ENCODE measurements at regions not wholly inside any gene's neighbourhood (a gene's known extent, or its start where the extent isn't known, plus 50 kb on each side); places are given as distances from the start of the nearest gene placed in this dataset.

DNA sequence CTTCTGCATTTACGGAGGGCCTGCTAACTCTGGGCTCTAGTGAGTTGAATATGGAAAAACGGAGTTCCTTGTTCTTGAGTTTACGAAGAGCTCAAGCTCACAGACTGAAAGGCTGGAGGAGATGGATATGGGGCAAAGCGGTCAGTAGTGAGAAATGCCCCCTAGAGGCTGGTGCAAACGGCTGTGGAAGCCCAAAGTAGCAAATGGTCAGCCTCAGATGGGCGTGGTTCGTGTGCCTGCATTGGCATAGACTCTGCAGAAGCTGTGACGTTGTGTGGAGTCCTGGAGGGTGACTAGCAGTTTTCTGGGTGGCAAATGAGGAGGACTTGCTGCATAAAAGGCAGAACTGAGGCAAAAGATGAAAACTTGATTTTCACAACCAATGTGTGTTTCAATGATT lies 93.6 kb upstream of the TWIST2 start:
- Mint-ChIP-seq H3K27ac (no peak overlapping the region), H3K27me3 (no peaks in the 10 kb centered on the region), H3K9me3 (peaks cover 0 to 6% (median 1%) of the 10 kb centered on the region in 7 donors), H3K36me3 (no peaks in the 10 kb centered on the region), H3K4me3 (no peak overlapping the region), H3K4me1 (no peaks in the 10 kb centered on the region)
- Histone ChIP-seq H3K27ac (ENCODE audit: insufficient read depth, low read length, poor library complexity, severe bottlenecking) (no peak overlapping the region), H3K4me3 (ENCODE audit: low read depth, low read length) (no peak overlapping the region), H3K36me3 (ENCODE audit: control insufficient read depth, insufficient read depth, low read length) (no peaks in the 10 kb centered on the region), H3K4me1 (ENCODE audit: control insufficient read depth, insufficient read depth, low read length, poor library complexity, severe bottlenecking) (no peaks in the 10 kb centered on the region), H3K9me3 (ENCODE audit: control insufficient read depth in 2 of 2, low read length in 2 of 2) (peaks cover 0 to 3% of the 10 kb centered on the region in 2 experiments), H3K27me3 (ENCODE audit: control insufficient read depth, insufficient read depth, low read length) (no peaks in the 10 kb centered on the region)
- DNase-seq (no peak), ATAC-seq (ENCODE audit: low read depth in 2 of 2) (no peak)

DNA sequence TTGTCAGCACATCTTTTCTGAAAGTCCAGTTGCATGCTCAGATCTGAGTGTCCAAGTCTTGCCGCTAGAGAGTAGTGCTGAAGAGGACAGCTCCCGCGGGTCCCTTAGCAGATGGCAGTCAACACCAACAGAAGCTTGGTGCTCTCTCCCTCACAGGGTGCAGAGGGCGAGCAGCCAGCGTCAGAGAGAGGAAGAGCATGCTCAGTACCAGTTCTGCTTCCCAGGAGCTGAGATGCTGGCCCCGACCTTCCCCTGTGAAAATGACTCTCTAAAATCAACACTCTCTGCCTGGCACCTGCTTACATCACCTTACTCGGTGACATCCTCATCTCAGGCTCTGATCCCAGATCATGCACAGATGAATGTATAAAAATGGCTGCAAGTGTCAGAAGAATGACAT lies 86.0 kb upstream of the TWIST2 start:
- Histone ChIP-seq H3K4me3 (ENCODE audit: low read depth, low read length) (no peak overlapping the region), H3K36me3 (ENCODE audit: control insufficient read depth, insufficient read depth, low read length) (no peaks in the 10 kb centered on the region), H3K27me3 (ENCODE audit: control insufficient read depth, insufficient read depth, low read length) (no peaks in the 10 kb centered on the region), H3K27ac (ENCODE audit: insufficient read depth, low read length, poor library complexity, severe bottlenecking) (no peak overlapping the region), H3K9me3 (ENCODE audit: control insufficient read depth in 2 of 2, low read length in 2 of 2) (no peaks in the 10 kb centered on the region), H3K4me1 (ENCODE audit: control insufficient read depth, insufficient read depth, low read length, poor library complexity, severe bottlenecking) (no peaks in the 10 kb centered on the region)
- DNase-seq (no peak), ATAC-seq (ENCODE audit: low read depth in 2 of 2) (no peak)
- Mint-ChIP-seq H3K36me3 (no peaks in the 10 kb centered on the region), H3K27ac (no peak overlapping the region), H3K4me3 (no peak overlapping the region), H3K4me1 (no peaks in the 10 kb centered on the region), H3K9me3 (no peaks in the 10 kb centered on the region), H3K27me3 (peaks cover 4% of the 10 kb centered on the region)

- no peaks in the 10 kb centered on the region for H3K27me3 ChIP-seq (ENCODE audit: control insufficient read depth, insufficient read depth, low read length)
- ATAC-seq (ENCODE audit: low read depth in 2 of 2) (no peak), DNase-seq (no peak)
- Mint-ChIP-seq H3K36me3 (no peaks in the 10 kb centered on the region), H3K27me3 (peaks cover 4% of the 10 kb centered on the region), H3K27ac (no peak overlapping the region), H3K4me1 (no peaks in the 10 kb centered on the region), H3K9me3 (peaks cover 0 to 3% (median 0%) of the 10 kb centered on the region in 7 donors), H3K4me3 (no peak overlapping the region)
- H3K4me3 ChIP-seq (ENCODE audit: low read depth, low read length): no peak overlapping the region
- no peaks in the 10 kb centered on the region for H3K9me3 ChIP-seq (ENCODE audit: control insufficient read depth in 2 of 2, low read length in 2 of 2)
- H3K36me3 ChIP-seq (ENCODE audit: control insufficient read depth, insufficient read depth, low read length): no peaks in the 10 kb centered on the region
- no peak overlapping the region for H3K27ac ChIP-seq (ENCODE audit: insufficient read depth, low read length, poor library complexity, severe bottlenecking)
- no peaks in the 10 kb centered on the region for H3K4me1 ChIP-seq (ENCODE audit: control insufficient read depth, insufficient read depth, low read length, poor library complexity, severe bottlenecking)
Measured at GRCh38 chr2:238763471-238763995, 84.4 kb upstream of the TWIST2 start.

- peaks cover 4% of the 10 kb centered on the region for H3K27me3 Mint-ChIP-seq
- H3K4me1 Mint-ChIP-seq: no peaks in the 10 kb centered on the region
- no peak for DNase-seq
Measured at GRCh38 chr2:238765590-238765989, 82.3 kb upstream of the TWIST2 start.

DNA sequence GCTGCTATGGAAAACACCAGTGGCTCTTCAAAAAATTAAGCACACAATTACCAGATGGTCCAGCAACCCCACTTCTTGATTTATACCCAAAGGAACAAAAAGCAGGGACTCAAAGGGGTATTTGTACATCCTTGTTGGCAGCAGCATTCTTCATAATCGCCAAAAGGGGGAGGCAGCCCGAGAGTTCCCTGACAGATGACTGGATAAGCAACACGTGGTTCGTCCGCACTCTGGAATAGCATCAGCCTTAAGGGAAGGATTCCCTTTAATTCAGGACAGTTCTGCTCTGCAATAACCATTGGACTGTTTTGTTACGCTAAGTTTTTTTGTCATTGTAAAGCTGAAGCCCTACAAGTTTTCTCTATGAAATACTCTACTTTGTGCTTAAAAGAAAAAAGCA lies 76.7 kb upstream of the TWIST2 start:
- no peaks in the 10 kb centered on the region for H3K36me3 Mint-ChIP-seq
- H3K27me3 Mint-ChIP-seq: no peaks in the 10 kb centered on the region
- Histone ChIP-seq H3K27me3 (ENCODE audit: control insufficient read depth, insufficient read depth, low read length) (no peaks in the 10 kb centered on the region), H3K27ac (ENCODE audit: insufficient read depth, low read length, poor library complexity, severe bottlenecking) (no peak overlapping the region), H3K4me3 (ENCODE audit: low read depth, low read length) (no peak overlapping the region), H3K4me1 (ENCODE audit: control insufficient read depth, insufficient read depth, low read length, poor library complexity, severe bottlenecking) (no peaks in the 10 kb centered on the region), H3K36me3 (ENCODE audit: control insufficient read depth, insufficient read depth, low read length) (no peaks in the 10 kb centered on the region), H3K9me3 (ENCODE audit: control insufficient read depth in 2 of 2, low read length in 2 of 2) (no peaks in the 10 kb centered on the region)
- no peaks in the 10 kb centered on the region for H3K4me1 Mint-ChIP-seq
- no peak overlapping the region for H3K4me3 Mint-ChIP-seq
- ATAC-seq (ENCODE audit: low read depth in 2 of 2): no peak
- H3K27ac Mint-ChIP-seq: no peak overlapping the region
- H3K9me3 Mint-ChIP-seq: peaks cover 0 to 3% (median 0%) of the 10 kb centered on the region in 7 donors
- no peak for DNase-seq

More at GRCh38 chr2:238765590-238765989, 82.3 kb upstream of the TWIST2 start:
- no peak overlapping the region for H3K4me3 ChIP-seq (ENCODE audit: low read depth, low read length)
- no peaks in the 10 kb centered on the region for H3K4me1 ChIP-seq (ENCODE audit: control insufficient read depth, insufficient read depth, low read length, poor library complexity, severe bottlenecking)
- no peaks in the 10 kb centered on the region for H3K27me3 ChIP-seq (ENCODE audit: control insufficient read depth, insufficient read depth, low read length)
- Mint-ChIP-seq H3K9me3 (peaks cover 0 to 3% (median 0%) of the 10 kb centered on the region in 7 donors), H3K4me3 (no peak overlapping the region), H3K36me3 (no peaks in the 10 kb centered on the region), H3K27ac (no peak overlapping the region)
- H3K9me3 ChIP-seq (ENCODE audit: control insufficient read depth in 2 of 2, low read length in 2 of 2): no peaks in the 10 kb centered on the region
- H3K27ac ChIP-seq (ENCODE audit: insufficient read depth, low read length, poor library complexity, severe bottlenecking): no peak overlapping the region
- H3K36me3 ChIP-seq (ENCODE audit: control insufficient read depth, insufficient read depth, low read length): no peaks in the 10 kb centered on the region
- no peak for ATAC-seq (ENCODE audit: low read depth in 2 of 2)

DNA sequence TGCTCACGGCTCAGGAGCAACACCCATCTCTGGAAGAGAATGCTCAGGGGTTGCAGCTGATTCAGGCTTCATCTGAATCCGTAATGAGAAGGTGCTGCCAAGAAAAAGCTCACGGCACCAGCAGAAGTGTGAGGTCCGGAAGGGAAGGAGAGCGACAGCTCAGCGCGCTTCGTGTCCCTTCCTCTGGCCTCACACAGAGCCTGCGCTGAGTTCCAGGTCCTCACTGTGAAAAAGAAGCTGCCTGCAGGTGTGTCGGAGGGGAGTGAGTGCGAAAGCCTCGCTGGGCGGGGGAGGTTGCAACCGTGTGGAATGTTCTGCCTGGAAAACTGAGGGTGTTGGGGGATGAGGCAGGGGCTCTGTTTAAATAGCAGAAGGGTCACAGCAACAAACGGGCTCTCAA lies 76.2 kb upstream of the TWIST2 start:
- Histone ChIP-seq H3K4me3 (ENCODE audit: low read depth, low read length) (no peak overlapping the region), H3K9me3 (ENCODE audit: control insufficient read depth in 2 of 2, low read length in 2 of 2) (no peaks in the 10 kb centered on the region), H3K27me3 (ENCODE audit: control insufficient read depth, insufficient read depth, low read length) (no peaks in the 10 kb centered on the region), H3K36me3 (ENCODE audit: control insufficient read depth, insufficient read depth, low read length) (no peaks in the 10 kb centered on the region), H3K4me1 (ENCODE audit: control insufficient read depth, insufficient read depth, low read length, poor library complexity, severe bottlenecking) (no peaks in the 10 kb centered on the region), H3K27ac (ENCODE audit: insufficient read depth, low read length, poor library complexity, severe bottlenecking) (no peak overlapping the region)
- no peak overlapping the region for H3K27ac Mint-ChIP-seq
- H3K4me1 Mint-ChIP-seq: no peaks in the 10 kb centered on the region
- ATAC-seq (ENCODE audit: low read depth in 2 of 2) (no peak), DNase-seq (no peak)
- H3K36me3 Mint-ChIP-seq: no peaks in the 10 kb centered on the region
- H3K9me3 Mint-ChIP-seq: peaks cover 0 to 3% (median 0%) of the 10 kb centered on the region in 7 donors
- no peaks in the 10 kb centered on the region for H3K27me3 Mint-ChIP-seq
- no peak overlapping the region for H3K4me3 Mint-ChIP-seq

- ATAC-seq (ENCODE audit: low read depth in 2 of 2): no peak
- Mint-ChIP-seq H3K4me1 (no peaks in the 10 kb centered on the region), H3K36me3 (no peaks in the 10 kb centered on the region), H3K9me3 (peaks cover 0 to 2% (median 0%) of the 10 kb centered on the region in 7 donors), H3K4me3 (no peak overlapping the region), H3K27me3 (no peaks in the 10 kb centered on the region), H3K27ac (no peak overlapping the region)
- H3K36me3 ChIP-seq (ENCODE audit: control insufficient read depth, insufficient read depth, low read length): no peaks in the 10 kb centered on the region
- H3K27me3 ChIP-seq (ENCODE audit: control insufficient read depth, insufficient read depth, low read length): no peaks in the 10 kb centered on the region
- H3K9me3 ChIP-seq (ENCODE audit: control insufficient read depth in 2 of 2, low read length in 2 of 2): no peaks in the 10 kb centered on the region
- no peak overlapping the region for H3K27ac ChIP-seq (ENCODE audit: insufficient read depth, low read length, poor library complexity, severe bottlenecking)
- no peak for DNase-seq
- no peak overlapping the region for H3K4me3 ChIP-seq (ENCODE audit: low read depth, low read length)
- H3K4me1 ChIP-seq (ENCODE audit: control insufficient read depth, insufficient read depth, low read length, poor library complexity, severe bottlenecking): no peaks in the 10 kb centered on the region
Measured at GRCh38 chr2:238772635-238773297, 75.1 kb upstream of the TWIST2 start.

GRCh38 chr2:238773472-238773871 lies 74.4 kb upstream of the TWIST2 start:
- Mint-ChIP-seq H3K4me3 (no peak overlapping the region), H3K27ac (peak overlapping the region in 1 of 3 donors; percentile 63), H3K27me3 (no peaks in the 10 kb centered on the region), H3K9me3 (peaks cover 0 to under 1% (median 0%) of the 10 kb centered on the region in 7 donors), H3K36me3 (no peaks in the 10 kb centered on the region), H3K4me1 (no peaks in the 10 kb centered on the region)
- Histone ChIP-seq H3K36me3 (ENCODE audit: control insufficient read depth, insufficient read depth, low read length) (no peaks in the 10 kb centered on the region), H3K4me1 (ENCODE audit: control insufficient read depth, insufficient read depth, low read length, poor library complexity, severe bottlenecking) (no peaks in the 10 kb centered on the region), H3K27ac (ENCODE audit: insufficient read depth, low read length, poor library complexity, severe bottlenecking) (no peak overlapping the region), H3K4me3 (ENCODE audit: low read depth, low read length) (no peak overlapping the region), H3K9me3 (ENCODE audit: control insufficient read depth in 2 of 2, low read length in 2 of 2) (no peaks in the 10 kb centered on the region), H3K27me3 (ENCODE audit: control insufficient read depth, insufficient read depth, low read length) (no peaks in the 10 kb centered on the region)
- ATAC-seq (ENCODE audit: low read depth in 2 of 2) (no peak), DNase-seq (no peak)
